GM19395 (cell line): ENCODE measurements at regions not wholly inside any gene's neighbourhood (a gene's known extent, or its start where the extent isn't known, plus 50 kb on each side); places are given as distances from the start of the nearest gene placed in this dataset.

ENCODE experiments used
- ATAC-seq: cut with Tn5 transposase; IDR thresholded peaks from one replicate; pipeline ENCODE4 v1.9.1; 2021; ENCODE audit warnings: mild to moderate bottlenecking, moderate library complexity; ENCODE audit not compliant: unreplicated experiment

DNA sequence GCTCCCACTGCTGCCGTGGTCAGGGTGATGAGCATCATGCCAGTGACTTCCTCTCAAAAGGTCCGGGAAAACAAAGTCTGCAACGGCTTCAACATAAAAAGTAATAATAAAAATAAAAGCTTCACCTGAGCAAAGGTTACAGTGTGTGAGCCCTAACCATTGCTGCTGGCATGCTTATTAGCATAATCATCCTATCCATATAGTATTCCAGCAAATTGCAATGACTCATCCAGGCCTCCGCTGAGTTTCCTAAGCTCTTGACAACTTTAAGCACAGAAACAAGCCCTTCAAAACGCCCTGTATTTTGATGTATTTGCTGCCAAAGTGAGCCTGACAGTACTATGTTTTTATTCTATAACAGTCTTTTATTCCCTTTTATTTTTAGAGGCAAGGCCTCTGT is 100.5 kb downstream of the AASDH start:
- ATAC-seq = no peak

DNA sequence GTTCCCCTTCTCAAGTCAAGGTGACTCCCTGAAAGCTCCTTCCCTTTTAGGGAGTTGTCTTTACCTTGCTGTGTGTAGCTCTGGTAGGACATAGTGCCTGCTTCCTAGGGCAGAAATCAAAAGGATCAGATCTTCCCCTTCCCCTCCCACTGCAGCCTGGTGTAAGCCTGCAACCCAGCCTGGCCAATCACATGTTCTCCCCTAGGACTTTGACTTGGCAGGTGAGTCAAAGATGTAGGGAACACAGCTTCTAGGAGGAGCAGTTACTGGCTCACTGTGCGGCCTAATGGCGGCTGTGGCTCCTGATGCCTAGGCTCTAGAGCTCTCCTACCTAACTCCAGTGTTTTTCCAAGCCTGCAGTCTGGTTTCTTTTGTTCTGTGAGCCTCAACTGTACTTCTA is 103.9 kb downstream of the AASDH start:
- no peak for ATAC-seq

DNA sequence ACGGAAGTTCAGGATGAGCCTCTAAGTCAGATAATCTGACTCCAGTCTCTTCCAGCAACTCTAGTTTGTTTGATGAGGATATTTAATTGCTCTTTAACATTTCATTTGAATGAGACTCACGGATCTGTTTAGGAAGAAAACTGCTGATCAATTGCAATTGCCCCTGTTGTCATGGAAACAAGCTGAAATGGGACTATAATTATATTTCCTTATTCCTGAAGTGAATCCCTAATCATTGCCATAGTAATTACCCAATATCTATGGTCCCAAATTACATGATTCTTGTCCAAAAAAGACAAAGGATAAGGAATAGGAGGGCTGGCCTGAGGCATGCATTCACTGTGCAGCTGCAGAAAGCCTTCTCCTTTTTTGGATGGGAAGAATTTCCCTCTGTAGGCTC is 105.3 kb downstream of the AASDH start:
- ATAC-seq = no peak

DNA sequence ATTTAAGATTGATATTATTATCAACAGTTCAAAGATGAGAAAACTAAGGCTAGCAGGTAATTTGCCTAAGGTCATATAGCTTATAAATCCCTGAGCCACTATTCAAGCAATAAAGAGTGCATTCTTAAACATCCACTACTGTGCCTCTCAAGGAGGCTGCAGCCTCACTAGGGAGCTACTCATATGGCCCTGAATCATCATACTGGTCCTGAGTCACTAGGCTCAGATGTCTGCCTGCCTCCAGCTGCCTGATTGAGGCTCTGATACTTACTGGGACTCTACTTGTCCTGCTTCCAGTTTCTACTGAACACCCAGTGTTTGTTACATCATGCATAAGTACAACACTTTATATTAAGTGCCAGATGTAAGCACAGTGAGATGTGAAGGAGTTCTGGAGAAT is 110.7 kb downstream of the AASDH start:
- no peak for ATAC-seq

DNA sequence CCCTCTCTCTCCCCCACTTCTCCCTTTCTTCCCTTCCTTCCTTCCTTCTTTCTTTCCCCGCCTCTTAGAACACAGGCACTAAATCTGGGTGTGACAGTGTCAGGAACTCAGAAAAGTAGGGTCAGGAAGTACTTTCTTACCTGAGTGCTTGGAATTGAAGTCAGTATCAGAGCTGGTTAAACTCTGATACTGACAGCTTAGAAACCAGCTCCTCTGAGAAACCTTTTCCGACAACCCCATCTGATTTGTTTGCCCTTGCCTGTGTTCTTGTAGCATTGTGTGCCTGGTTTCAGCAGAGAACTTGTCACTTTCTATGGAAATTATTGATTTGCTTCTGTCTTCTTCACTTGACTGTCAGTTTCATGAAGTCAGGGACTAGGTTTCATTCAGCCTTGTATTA is 113.9 kb downstream of the AASDH start:
- ATAC-seq = no peak

DNA sequence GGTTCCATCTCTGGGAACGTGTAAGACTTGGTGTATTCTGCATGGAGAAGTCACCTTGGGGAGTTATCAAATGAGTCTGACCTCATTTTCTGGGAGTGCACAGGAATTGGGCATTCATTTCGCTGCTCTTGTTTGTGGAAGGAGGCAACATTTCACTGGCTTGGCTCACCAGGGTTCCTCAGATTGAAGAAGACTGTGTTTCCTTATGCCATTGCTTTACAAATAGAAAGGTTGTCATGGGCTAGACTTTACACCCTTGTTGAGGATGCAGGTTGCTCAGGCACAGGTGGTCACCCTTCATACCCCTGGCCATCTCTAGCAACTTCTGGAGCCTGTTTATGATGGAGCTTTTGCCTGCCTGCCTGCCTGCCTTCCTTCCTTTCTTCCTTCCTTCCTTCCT is 114.4 kb downstream of the AASDH start:
- ATAC-seq = no peak

DNA sequence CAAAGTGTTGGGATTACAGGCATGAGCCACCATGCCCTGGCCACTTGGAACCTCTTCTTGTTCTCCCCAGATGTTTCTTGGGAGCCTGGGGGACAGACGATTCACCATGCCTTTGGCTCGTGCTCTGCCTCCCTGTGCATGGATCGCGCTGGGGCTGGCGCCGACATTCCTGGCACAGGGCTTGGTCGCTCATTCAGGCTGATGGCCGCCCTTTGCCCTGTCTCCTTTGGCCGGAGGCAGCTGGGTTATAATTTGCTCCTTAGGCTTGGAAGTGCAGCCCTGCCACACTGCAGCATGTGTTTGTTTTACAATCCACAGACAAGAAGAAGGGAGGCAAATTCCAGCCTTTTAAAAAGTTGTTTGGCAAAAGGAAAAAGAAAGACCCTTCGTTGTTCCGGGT is 115.3 kb downstream of the AASDH start:
- no peak for ATAC-seq

DNA sequence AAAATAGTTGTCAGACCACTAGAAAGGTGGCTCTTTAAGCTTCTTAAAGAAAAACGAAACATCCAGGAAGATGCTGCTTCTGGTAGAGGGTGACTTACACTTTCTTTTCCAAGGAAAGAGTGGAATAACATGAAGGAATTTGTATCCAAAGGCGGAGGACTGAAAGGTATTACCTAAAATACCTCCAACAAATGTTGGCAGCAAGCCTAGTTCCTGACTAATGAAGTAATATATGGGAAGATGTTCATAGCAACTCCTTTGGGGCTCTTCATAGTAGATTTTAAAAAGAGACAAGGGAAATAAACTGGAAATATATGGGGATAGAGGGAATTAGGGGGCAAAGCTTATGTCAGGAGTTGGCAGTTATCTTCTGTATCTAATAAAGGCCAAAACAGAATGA is 116.2 kb downstream of the AASDH start:
- ATAC-seq = no peak

DNA sequence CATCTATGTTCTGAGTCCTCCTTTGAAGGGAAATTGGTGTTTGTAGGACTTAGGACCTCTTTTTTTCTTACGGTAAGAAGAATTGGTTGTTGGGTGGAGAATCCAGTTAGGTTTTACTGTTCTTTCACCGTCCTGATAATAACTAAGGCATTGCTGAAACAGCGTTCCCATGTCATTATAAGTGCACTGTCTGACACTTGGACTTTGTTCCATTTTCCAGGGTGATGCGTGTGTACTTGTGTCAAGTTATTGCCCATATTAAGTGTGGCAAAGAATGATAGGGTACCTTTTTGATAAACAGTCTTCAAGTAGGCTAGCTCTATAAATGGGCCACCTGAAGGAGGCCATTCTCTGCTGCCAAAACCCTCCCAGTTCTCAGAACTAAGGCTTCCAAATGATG is 119.7 kb downstream of the AASDH start:
- ATAC-seq = no peak

DNA sequence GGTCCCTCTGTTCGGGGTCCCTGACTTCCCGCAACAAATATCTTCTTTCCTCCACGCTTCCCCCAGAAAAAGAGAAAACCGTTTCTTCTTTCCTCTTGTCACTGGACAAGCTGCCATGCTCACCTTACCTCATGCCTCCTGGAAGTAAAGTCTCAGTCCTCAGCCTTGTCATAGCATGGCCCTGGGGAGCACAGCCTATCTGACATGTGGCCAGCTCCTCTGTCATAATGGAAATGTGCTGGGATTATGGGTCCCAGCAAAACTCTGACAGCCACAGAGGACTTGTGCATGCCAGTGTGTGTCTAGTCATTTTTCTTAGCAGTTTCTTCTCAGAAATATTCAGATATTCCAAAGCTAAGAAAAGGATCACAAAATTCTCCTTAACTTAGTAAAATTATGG is 122.4 kb downstream of the AASDH start:
- ATAC-seq = no peak

DNA sequence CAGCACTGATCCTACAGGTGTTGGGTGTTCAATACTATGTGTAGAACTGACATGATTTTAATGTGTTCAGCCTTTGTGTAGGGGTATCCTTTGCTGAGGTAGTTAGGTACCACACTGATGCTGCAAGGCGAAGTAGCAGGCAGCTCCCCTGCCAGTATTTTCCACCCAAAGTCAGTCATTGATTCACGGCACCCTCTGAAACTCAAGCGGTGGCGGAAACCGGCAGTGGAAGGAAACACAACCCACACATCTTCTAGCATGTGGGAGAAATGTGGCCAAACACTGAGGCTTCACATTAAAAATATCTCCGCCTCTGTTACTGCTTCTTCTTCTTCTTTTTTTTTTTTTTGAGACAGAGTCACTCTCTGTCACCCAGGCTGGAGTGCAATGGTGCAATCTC is 126.3 kb downstream of the AASDH start:
- ATAC-seq = peak; percentile 58

DNA sequence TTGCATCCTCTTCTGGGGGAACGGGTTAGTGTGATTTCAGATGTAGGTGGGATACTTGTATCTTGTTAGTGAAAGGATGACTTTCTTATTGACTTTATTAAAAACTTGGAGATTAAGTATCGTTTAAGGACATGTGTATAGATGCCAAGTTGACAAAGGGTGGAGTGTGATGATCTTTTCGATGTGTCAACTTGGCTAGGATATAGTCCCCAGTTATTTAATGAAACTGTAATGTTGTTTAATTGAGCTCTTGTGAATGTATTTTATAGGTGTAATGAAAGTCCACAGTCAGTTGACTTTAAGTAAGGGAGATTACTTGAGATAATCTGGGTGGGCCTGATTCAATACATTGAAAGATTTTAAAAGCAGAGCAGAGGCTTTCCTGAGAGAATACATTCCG is 127.0 kb downstream of the AASDH start:
- ATAC-seq = no peak

DNA sequence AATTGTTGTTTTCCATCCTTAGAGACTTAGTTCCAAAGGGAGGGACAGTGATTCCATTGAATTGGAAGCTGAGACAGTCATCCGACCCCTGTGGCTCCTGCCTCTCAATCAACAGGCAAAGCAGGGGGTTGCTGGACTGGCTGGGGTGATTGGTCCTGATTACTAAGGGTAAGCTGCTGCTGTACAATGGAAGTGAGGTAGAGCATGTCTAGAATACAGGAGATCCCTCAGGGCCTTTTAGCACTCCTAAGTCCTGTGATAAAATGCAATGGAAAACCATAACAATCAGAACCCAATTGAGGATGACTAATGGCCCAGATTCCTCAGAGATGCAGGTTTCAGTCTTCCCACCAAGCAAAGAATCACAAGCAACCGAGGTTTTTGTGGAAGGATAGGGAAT is 127.6 kb downstream of the AASDH start:
- no peak for ATAC-seq

DNA sequence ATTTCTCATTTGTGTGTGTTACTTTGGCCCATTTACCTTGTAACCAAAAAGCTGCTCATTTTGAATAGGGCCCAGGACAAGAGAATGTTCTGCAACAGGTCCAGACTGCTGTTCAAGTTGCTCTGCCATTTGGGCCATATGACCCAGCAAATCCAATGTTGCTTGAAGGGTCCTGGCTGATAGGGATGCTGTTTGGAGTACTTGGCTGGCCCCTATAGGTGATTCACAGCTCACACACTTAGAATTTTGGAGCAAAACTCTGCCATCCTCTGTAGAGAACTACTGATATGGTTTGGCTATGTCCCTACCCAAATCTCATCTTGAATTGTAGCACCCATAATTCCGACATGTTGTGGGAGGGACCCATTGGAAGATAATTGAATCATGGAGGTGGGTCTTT is 131.5 kb downstream of the AASDH start:
- no peak for ATAC-seq

DNA sequence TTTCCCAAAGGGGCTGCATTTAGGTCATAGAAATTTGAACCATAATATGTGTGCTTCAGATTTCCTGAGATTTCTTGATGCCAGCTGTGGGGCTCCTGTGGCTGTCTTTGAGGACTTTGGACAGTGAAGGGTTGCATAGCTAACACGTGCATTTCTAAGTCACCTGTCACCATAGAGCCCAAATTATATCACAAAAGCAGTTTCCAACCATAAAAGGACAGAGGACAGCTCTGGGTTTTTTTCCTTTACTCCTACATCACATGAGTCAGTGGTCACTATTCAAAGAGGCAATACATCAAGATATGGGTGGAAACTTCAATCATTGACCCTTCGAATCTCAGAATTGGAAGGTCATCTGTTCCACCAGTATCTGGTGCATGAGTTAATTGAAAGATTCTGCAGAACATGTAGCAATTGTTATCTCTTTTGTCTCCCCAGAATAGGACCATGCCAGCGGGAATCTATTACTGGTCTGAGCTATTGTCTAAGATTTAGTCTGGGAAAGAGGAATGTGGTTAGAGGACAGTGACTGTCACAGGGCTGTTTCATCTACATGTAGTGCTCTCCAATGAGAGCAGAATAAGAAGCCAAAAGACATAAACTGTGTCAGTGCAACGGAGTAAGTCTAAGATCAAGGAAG is 133.5 kb downstream of the AASDH start:
- no peak for ATAC-seq

DNA sequence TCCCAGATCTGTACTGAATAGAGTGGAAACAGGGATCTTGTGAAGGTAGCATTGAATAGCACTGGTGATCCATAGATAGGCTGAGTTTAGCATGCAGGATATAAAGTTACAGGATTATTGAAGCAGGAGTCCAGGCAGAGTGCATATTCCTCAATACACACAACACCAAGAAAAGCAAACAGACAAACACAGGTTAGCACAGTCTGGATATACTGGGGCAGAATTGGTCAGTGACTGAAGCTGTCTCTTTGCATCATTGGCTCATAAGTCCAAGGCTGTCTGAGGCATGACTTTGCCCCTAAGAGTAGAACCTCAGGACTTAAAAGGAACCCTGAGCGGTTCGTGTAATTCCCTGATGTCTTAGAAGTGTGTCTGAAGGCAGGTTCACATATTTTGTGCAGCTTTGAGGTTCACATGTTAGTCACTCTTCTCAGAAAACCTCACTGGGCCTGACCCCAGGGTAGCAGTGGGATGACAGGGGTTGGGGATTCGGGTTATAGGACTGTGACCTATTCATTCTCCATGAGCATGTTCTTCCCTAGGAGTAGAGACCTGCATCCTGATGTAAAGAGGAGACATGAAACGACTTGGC is 134.6 kb downstream of the AASDH start:
- ATAC-seq = no peak

DNA sequence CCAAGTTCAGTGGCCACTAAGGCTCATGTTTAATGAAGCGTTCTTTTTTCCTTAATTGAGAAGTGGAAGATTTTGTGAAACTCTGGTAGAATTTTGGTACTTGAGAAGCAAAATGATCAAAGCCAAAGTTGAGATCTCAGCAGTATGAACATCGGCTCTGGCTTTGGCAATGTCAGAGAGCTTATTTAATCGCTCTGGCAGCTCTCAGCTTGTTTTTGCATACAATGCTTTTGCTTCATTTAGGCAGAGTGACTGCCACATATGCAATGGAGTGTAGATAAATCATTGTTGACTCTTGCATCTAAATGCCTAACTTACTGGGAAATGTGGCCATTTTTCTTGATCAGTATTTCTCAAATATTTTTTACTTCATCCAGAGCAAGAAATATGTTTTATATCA is 135.7 kb downstream of the AASDH start:
- ATAC-seq = no peak

DNA sequence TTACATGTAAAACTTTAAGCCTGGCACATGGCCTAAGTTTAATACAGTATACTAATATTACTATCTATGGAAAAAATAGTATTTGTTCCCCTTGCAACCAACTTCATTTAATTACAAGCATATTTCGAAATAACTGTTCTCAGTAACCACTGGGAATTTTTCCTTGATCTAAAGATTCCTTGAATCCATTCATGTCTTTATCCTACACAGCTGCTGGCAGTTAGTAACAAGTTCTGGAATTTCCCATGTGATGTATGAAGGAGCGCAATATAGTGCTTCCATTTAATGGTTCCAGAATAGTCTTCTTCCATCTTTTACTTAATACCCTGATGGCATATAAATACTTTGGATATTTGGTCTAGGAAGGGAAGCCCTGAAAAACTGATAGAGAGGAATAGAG is 136.5 kb downstream of the AASDH start:
- no peak for ATAC-seq

DNA sequence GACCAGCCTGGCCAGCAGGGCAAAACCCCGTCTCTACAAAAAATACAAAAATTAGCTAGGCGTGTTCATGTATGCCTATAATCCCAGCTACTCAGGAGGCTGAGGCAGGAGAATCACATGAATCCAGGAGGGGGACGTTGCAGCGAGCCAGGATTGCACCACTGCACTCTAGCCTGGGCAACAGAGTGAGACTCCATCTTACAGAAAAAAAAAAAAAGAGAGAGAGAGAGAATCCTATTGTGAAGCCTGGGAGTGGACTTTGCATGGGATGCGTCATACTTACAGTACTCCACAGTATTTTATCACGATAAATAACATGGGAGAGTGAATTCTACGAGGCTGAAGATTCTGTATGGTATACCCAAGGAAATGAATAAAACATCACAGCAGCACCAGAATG is 139.6 kb downstream of the AASDH start:
- no peak for ATAC-seq

DNA sequence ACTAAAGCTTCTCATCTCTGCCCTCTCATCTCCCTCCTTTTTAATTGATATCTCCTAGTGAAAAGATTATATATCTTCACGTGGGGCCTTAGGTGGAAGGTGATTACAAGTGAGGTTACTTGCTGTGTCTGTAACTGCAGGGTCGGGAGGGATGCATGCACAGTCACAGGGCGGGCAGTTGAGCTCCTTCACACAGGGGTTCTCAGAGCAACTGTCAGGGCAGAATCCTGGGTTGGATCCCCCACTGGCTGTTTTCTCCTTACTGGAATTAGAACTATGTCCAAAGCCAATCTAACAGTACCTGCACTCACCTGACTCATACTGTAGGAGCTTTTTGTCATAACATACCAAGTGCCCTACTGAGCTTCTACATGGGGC is 141.1 kb downstream of the AASDH start:
- no peak for ATAC-seq

DNA sequence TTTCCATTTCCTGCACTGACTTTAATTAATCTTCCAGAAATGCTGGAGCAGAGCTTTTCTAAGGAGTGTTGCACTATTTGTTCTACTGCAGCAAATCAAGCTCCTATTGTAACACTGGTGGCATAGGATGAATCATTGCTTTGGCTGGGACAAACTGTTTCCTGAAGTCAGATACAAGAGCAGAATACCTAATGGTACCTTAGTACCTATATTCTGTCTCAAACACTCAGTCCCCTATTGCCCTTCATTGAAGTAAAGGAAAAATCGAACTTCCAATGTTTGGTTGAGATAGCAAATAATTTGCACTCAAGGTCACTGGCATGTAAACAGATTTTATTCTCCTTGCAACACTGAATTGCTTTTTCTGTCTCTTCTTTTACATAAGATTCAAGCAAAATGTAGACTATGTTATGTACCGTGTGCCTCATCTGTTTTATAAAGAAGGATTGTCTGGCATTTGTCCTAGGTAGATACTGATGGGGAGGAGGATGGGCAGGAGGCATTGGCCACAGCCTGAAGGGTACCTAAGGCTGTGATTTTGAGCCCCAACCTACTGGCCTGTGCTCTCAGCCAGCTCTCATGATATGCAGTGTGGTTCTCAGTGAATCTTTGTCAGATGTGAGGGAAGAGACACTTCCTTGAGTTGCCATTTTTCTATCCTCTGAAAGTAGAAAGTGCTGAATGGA is 141.6 kb downstream of the AASDH start:
- ATAC-seq = no peak

DNA sequence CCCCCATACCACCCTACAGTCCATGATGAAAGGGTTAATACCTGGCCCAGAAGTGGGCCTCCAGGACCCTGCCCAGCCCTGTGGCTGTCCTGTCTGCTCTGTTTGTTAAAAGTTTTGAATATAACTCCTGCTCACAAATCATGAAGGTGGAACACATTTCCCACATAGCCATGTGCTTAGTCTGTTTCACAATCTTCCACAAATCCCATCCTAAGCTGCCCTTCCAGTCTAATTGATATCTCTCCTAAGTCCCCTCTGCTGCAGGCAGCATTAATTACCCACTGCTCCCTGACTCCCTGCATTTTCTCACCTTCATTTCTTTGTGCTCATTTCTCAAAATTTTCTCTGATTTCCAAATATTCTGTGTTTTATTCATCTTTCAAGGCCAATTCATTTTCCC is 142.6 kb downstream of the AASDH start:
- no peak for ATAC-seq

DNA sequence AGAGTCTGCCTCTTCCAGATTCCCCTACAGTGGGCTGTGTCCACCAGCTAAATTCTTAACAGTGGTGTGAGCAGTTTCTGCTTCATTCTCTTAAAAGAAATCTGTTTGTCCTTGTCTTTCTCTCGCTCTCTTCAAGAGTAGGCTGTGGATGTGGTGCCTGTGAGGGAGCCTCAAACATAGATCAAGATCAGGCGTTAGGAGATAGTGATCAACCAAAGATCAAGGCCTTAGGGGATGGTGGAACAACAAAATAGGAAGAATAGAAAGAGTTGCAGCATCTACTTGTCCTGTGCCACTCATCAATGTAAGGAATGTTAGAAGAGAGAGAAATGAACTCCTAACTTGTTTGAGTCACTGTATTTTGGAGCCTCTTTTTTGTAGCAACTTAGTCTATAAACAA is 144.2 kb downstream of the AASDH start:
- no peak for ATAC-seq
